Activated T-helper 1 cell treated with anti-CD3 and anti-CD28 coated beads, Interleukin-12 subunit alpha, Interleukin-12 subunit beta, Interleukin-2, Interleukin-4 antibody, amounts not matched to agents 30 ng/mL and 10 ng/mL and 1 ng/mL, durations not matched to agents 14 hours and 24 hours and 36 hours (primary cell): ENCODE measurements at regions not wholly inside any gene's neighbourhood (a gene's known extent, or its start where the extent isn't known, plus 50 kb on each side); places are given as distances from the start of the nearest gene placed in this dataset.
A peak's percentile ranks its signal among the peaks of the same experiment; 100 is the strongest.
"Not testable (repeated sequence)": the region's sequence is repeated elsewhere in the genome, so short reads cannot be mapped to it uniquely, and the experiment has no call there.

Experiments
- DNase-seq: peaks from one replicate; pipeline ENCODE4 v3.0.0; 2021; ENCODE audit warnings: low spot score
- H3K27ac Mint-ChIP-seq: one replicate; pipeline ENCODE4 v1.8.0; 2021; ENCODE audit warnings: mild to moderate bottlenecking, mixed read lengths
- H3K27me3 Mint-ChIP-seq: one replicate; pipeline ENCODE4 v1.8.0; 2022; ENCODE audit warnings: mild to moderate bottlenecking, moderate library complexity, mixed read lengths; ENCODE audit not compliant: insufficient read depth
- H3K36me3 Mint-ChIP-seq: one replicate; pipeline ENCODE4 v1.8.0; 2021; ENCODE audit warnings: low read depth, mixed read lengths
- H3K4me1 Mint-ChIP-seq: one replicate; pipeline ENCODE4 v1.8.0; 2021; ENCODE audit warnings: low read depth, mixed read lengths
- H3K4me3 Mint-ChIP-seq: one replicate; pipeline ENCODE4 v1.8.0; 2021; ENCODE audit warnings: mild to moderate bottlenecking, moderate library complexity, mixed read lengths
- H3K9me3 Mint-ChIP-seq: one replicate; pipeline ENCODE4 v1.8.0; 2021; ENCODE audit warnings: mixed read lengths
- intact Hi-C: fragments of 100-400 bp; cut with micrococcal nuclease; formaldehyde crosslinking; loops from one replicate; pipeline ENCODE4 v1.15.1; 2024

DNA sequence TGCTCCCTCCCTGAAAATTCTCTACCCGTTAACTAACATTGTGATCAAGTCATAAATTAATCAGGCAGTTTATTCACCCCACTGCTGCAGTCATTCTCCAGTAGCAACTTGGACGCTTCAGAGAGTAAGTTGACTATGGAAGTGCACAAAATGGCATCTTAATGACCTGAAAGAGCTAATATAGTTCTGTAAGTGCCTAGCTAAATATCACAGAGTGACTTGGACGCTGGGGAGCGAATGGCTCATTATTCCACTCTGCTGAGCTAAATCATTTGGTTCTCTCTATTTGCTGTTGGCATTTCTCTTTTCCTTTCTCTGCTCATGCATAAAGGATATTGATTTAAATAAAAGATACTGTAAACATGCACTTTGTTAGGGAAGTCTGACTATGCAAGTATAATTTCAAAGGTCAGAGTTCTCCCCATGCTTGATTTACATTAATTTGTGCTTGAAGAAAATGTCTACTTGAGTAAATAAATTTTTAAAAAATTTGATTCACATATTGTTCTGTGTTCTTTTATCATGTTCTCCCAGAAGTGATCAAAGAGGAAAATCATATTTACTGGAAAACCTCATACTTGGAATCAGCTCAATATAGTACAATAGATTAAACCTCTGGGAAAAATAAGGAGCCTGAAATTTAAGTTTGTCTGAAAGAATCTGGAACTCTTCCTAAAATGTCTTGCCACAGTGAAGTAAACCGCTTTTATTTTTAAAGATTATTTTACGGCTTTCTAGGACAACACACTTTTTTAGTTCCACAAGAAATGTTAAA is 169.5 kb upstream of the HAPLN1 start:
- DNase-seq = no peak
- H3K9me3 Mint-ChIP-seq = no peaks in the 10 kb centered on the region
- no peaks in the 10 kb centered on the region for H3K4me1 Mint-ChIP-seq

GRCh38 chr5:83877911-83878706 is 157.5 kb upstream of the HAPLN1 start:
- intact Hi-C loops = no loop called here
- no peak overlapping the region for H3K27ac Mint-ChIP-seq

More for the DNA sequence above, 169.5 kb upstream of the HAPLN1 start:
- H3K4me3 Mint-ChIP-seq = no peak overlapping the region
- intact Hi-C loops = no loop called here
- H3K36me3 Mint-ChIP-seq = no peaks in the 10 kb centered on the region
- H3K27me3 Mint-ChIP-seq = no peaks in the 10 kb centered on the region
- no peak overlapping the region for H3K27ac Mint-ChIP-seq

GRCh38 chr5:83871533-83872395 is 151.1 kb upstream of the HAPLN1 start:
- Mint-ChIP-seq H3K4me1 (no peaks in the 10 kb centered on the region), H3K27me3 (peaks cover 2% of the 10 kb centered on the region), H3K36me3 (no peaks in the 10 kb centered on the region), H3K9me3 (no peaks in the 10 kb centered on the region), H3K4me3 (no peak overlapping the region), H3K27ac (no peak overlapping the region)
- intact Hi-C loops = no loop called here
- no peak for DNase-seq

More at GRCh38 chr5:83877911-83878706, 157.5 kb upstream of the HAPLN1 start:
- Mint-ChIP-seq H3K9me3 (no peaks in the 10 kb centered on the region), H3K4me1 (no peaks in the 10 kb centered on the region), H3K27me3 (peaks cover 2% of the 10 kb centered on the region), H3K4me3 (no peak overlapping the region), H3K36me3 (no peaks in the 10 kb centered on the region)
- no peak for DNase-seq

GRCh38 chr5:83866181-83866580 is 145.5 kb upstream of the HAPLN1 start:
- H3K27me3 Mint-ChIP-seq = peaks cover 4% of the 10 kb centered on the region
- H3K4me3 Mint-ChIP-seq = no peak overlapping the region
- intact Hi-C loops = no loop called here
- H3K27ac Mint-ChIP-seq = no peak overlapping the region
- H3K4me1 Mint-ChIP-seq = no peaks in the 10 kb centered on the region
- no peaks in the 10 kb centered on the region for H3K9me3 Mint-ChIP-seq
- H3K36me3 Mint-ChIP-seq = no peaks in the 10 kb centered on the region
- DNase-seq = no peak

DNA sequence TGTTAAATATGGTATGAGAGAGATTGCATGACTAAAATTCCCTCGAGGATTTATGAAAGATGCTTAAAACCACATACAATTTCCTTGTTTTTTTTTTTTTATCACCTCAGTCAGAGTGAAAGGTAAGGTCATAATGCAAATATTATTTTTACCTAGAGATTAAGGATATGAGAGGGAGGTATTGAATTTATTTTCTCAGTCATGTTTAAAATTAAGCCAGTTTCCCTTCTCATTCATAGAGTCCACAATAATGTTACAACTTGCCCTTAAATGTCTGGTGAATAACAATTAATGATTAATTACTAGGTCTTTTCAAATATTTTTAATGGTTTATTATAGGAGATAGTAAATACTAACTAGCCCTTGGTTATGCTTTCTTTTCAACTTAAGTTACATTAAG is 144.9 kb upstream of the HAPLN1 start:
- Mint-ChIP-seq H3K27ac (no peak overlapping the region), H3K27me3 (peaks cover 4% of the 10 kb centered on the region), H3K9me3 (no peaks in the 10 kb centered on the region), H3K4me1 (no peaks in the 10 kb centered on the region), H3K36me3 (no peaks in the 10 kb centered on the region), H3K4me3 (no peak overlapping the region)
- no peak for DNase-seq
- intact Hi-C loops = no loop called here

DNA sequence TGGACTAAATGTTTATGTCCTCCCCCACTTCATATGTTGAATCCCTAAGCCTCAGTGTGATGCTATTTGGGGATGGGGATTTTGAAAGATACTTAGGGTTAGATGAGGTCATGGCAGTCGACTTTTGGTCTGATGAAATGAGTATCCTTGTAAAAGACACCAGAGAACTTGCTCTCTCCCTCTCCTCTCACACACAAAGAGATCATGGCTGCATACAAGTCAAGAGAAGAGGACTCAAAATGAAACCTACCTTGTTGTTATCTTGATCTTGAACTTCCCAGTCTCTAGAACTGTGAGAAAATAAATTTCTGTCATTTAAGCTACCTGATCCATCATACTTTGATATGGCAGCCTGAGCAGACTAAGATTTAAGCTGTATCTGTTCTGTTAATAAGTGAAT is 144.0 kb upstream of the HAPLN1 start:
- intact Hi-C loops = no loop called here
- H3K9me3 Mint-ChIP-seq = no peaks in the 10 kb centered on the region
- no peaks in the 10 kb centered on the region for H3K4me1 Mint-ChIP-seq
- no peaks in the 10 kb centered on the region for H3K36me3 Mint-ChIP-seq
- H3K4me3 Mint-ChIP-seq = no peak overlapping the region
- no peak for DNase-seq
- peaks cover 4% of the 10 kb centered on the region for H3K27me3 Mint-ChIP-seq
- H3K27ac Mint-ChIP-seq = no peak overlapping the region

- peaks cover 2% of the 10 kb centered on the region for H3K27me3 Mint-ChIP-seq
- intact Hi-C loops = no loop called here
Measured at GRCh38 chr5:83857341-83857740, 136.7 kb upstream of the HAPLN1 start.

DNA sequence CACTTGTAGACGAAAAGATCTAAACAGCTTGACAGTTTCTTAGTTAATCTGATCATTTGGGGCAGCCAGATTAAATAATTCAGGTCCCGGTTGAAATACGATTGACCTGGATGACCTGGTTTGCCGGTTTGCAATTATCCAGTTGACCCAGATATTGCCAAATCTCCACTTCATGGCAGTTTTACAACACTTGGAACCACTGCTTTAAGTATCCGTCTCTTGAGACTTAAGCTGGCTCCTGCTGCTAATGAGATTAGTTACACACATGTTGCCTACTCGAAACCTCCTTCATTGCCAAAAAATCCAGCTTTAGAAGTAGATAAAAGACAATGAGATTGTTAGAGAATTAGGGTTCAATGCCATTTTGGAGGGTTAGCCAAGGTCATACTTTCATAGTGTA is 136.2 kb upstream of the HAPLN1 start:
- Mint-ChIP-seq H3K9me3 (no peaks in the 10 kb centered on the region), H3K27me3 (peaks cover 2% of the 10 kb centered on the region), H3K27ac (no peak overlapping the region), H3K36me3 (no peaks in the 10 kb centered on the region), H3K4me1 (no peaks in the 10 kb centered on the region), H3K4me3 (no peak overlapping the region)
- intact Hi-C loops = no loop called here
- DNase-seq = no peak

More at GRCh38 chr5:83857341-83857740, 136.7 kb upstream of the HAPLN1 start:
- no peaks in the 10 kb centered on the region for H3K36me3 Mint-ChIP-seq
- no peak overlapping the region for H3K27ac Mint-ChIP-seq
- H3K4me1 Mint-ChIP-seq = no peaks in the 10 kb centered on the region
- no peaks in the 10 kb centered on the region for H3K9me3 Mint-ChIP-seq
- no peak for DNase-seq
- H3K4me3 Mint-ChIP-seq = no peak overlapping the region

GRCh38 chr5:83850412-83850811 is 129.8 kb upstream of the HAPLN1 start:
- intact Hi-C loops, H3K27me3 Mint-ChIP-seq, H3K4me3 Mint-ChIP-seq, H3K27ac Mint-ChIP-seq, DNase-seq, H3K9me3 Mint-ChIP-seq, H3K36me3 Mint-ChIP-seq: not testable (repeated sequence)
- H3K4me1 Mint-ChIP-seq = peaks cover 14% of the 10 kb centered on the region

- Mint-ChIP-seq H3K9me3 (peaks cover 14% of the 10 kb centered on the region), H3K36me3 (peaks cover 2% of the 10 kb centered on the region), H3K4me3 (no peak overlapping the region), H3K4me1 (peaks cover 26% of the 10 kb centered on the region), H3K27ac (no peak overlapping the region), H3K27me3 (peaks cover 4% of the 10 kb centered on the region)
- intact Hi-C loops = no loop called here
- DNase-seq = no peak
Measured at GRCh38 chr5:83848941-83849340, 128.3 kb upstream of the HAPLN1 start.

DNA sequence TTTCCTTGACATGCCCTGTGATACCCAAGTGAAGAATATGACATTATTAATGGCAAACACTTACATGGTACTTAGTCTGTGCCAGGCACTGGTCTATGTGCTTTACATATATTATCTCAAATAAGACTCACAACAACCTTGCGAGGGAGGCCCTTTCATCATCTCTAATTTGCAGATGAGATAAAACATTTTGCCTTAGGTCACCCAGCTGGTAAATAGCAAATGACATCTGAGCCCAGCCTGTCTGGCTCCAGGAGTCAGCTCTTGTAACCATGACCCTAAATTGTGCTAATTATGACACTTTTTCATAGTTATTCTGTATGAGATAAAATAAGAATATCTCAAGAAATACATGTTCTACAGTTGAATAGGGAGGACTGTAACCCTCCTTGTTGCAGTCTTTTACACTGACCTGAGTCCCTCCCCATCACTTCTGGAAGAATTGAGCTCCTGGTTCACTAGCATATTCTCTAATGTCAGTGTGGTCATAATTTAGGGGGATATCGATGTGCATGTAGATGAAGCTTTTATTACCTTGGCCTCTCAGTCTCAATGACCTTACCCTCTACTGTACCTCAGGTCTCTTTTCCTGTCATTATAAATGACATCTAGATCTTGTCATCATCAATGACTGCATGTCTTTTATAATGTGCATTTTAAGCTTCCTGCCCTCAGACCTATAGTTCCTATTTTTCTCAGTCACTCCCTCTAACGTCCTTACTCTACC is 126.1 kb upstream of the HAPLN1 start:
- peaks cover 6% of the 10 kb centered on the region for H3K27me3 Mint-ChIP-seq
- H3K36me3 Mint-ChIP-seq = peaks cover 4% of the 10 kb centered on the region
- no peak for DNase-seq
- no peak overlapping the region for H3K4me3 Mint-ChIP-seq
- H3K4me1 Mint-ChIP-seq = peaks cover 29% of the 10 kb centered on the region
- H3K27ac Mint-ChIP-seq = no peak overlapping the region
- H3K9me3 Mint-ChIP-seq = peaks cover 19% of the 10 kb centered on the region
- intact Hi-C loops = no loop called here

- peak; percentile 52 for DNase-seq
- Mint-ChIP-seq H3K27ac (peak overlapping the region; percentile 75), H3K36me3 (peaks cover 4% of the 10 kb centered on the region), H3K4me3 (peak overlapping the region; percentile 56), H3K9me3 (peaks cover 17% of the 10 kb centered on the region), H3K27me3 (peaks cover 6% of the 10 kb centered on the region), H3K4me1 (peaks cover 29% of the 10 kb centered on the region)
- intact Hi-C loops = no loop called here
Measured at GRCh38 chr5:83844449-83845068, 123.9 kb upstream of the HAPLN1 start.
